ENCODE measurements at regions not wholly inside any gene's neighbourhood (a gene's known extent, or its start where the extent isn't known, plus 50 kb on each side); places are given as distances from the start of the nearest gene placed in this dataset.

GRCh38 chr4:137688651-137689050, 156.4 kb upstream of the PCDH18 start:
- no peak overlapping the region for H3K27ac ChIP-seq
- no peaks in the 10 kb centered on the region for H3K4me1 ChIP-seq
- ATAC-seq, result no peak
- H3K36me3 ChIP-seq (replicated peaks in 1 of 2; ENCODE audit: insufficient read depth in 1 of 2, low read depth in 2 of 2), result no peaks in the 10 kb centered on the region
- 83 to 88% methylated on average over 1 of the region's 1 CpG for WGBS, 2 donors
- H3K9me3 ChIP-seq, result no peaks in the 10 kb centered on the region
- H3K27me3 ChIP-seq, result no peaks in the 10 kb centered on the region
- TF ChIP-seq CTCF (IDR thresholded peaks at IDR 0.05) (no peak), POLR2A (IDR thresholded peaks at IDR 0.05) (no peak)
- no peak overlapping the region for H3K4me3 ChIP-seq
- intact Hi-C loops (cut with DNase I), result no loop called here
- no peak for DNase-seq

GRCh38 chr4:137685357-137685756, 153.1 kb upstream of the PCDH18 start:
- Histone ChIP-seq H3K9me3 (no peaks in the 10 kb centered on the region), H3K4me3 (no peak overlapping the region), H3K27me3 (no peaks in the 10 kb centered on the region), H3K4me1 (no peaks in the 10 kb centered on the region), H3K27ac (no peak overlapping the region), H3K36me3 (replicated peaks in 1 of 2; ENCODE audit: insufficient read depth in 1 of 2, low read depth in 2 of 2) (no peaks in the 10 kb centered on the region)
- DNase-seq (no peak), ATAC-seq (no peak)
- intact Hi-C loops (cut with DNase I), result no loop called here
- no peak for TF ChIP-seq CTCF (IDR thresholded peaks at IDR 0.05)
- no peak for TF ChIP-seq POLR2A (IDR thresholded peaks at IDR 0.05)
- 63 to 65% methylated on average over 3 of the region's 3 CpGs for WGBS, 2 donors

- no peaks in the 10 kb centered on the region for H3K4me1 ChIP-seq
- H3K9me3 ChIP-seq, result no peaks in the 10 kb centered on the region
- TF ChIP-seq POLR2A (IDR thresholded peaks at IDR 0.05) (no peak), CTCF (IDR thresholded peaks at IDR 0.05) (no peak)
- no peaks in the 10 kb centered on the region for H3K36me3 ChIP-seq (replicated peaks in 1 of 2; ENCODE audit: insufficient read depth in 1 of 2, low read depth in 2 of 2)
- H3K27ac ChIP-seq, result no peak overlapping the region
- DNase-seq (no peak), ATAC-seq (no peak)
- intact Hi-C loops (cut with DNase I), result no loop called here
- 30% methylated on average over 1 of the region's 1 CpG for WGBS, 2 donors
- no peak overlapping the region for H3K4me3 ChIP-seq
- no peaks in the 10 kb centered on the region for H3K27me3 ChIP-seq
Observed at GRCh38 chr4:137681081-137681480, 148.8 kb upstream of the PCDH18 start.

GRCh38 chr4:137678796-137679195, 146.5 kb upstream of the PCDH18 start:
- Histone ChIP-seq H3K36me3 (replicated peaks in 1 of 2; ENCODE audit: insufficient read depth in 1 of 2, low read depth in 2 of 2) (no peaks in the 10 kb centered on the region), H3K4me3 (no peak overlapping the region), H3K4me1 (no peaks in the 10 kb centered on the region), H3K27ac (no peak overlapping the region), H3K27me3 (no peaks in the 10 kb centered on the region), H3K9me3 (no peaks in the 10 kb centered on the region)
- ATAC-seq (no peak), DNase-seq (no peak)
- WGBS, 2 donors, result 13 to 42% methylated on average over 1 of the region's 1 CpG
- intact Hi-C loops (cut with DNase I), result no loop called here
- no peak for TF ChIP-seq CTCF (IDR thresholded peaks at IDR 0.05)
- TF ChIP-seq POLR2A (IDR thresholded peaks at IDR 0.05), result no peak

GRCh38 chr4:137677863-137678262, 145.6 kb upstream of the PCDH18 start:
- Histone ChIP-seq H3K9me3 (no peaks in the 10 kb centered on the region), H3K27me3 (no peaks in the 10 kb centered on the region), H3K4me3 (no peak overlapping the region), H3K36me3 (replicated peaks in 1 of 2; ENCODE audit: insufficient read depth in 1 of 2, low read depth in 2 of 2) (no peaks in the 10 kb centered on the region), H3K27ac (no peak overlapping the region), H3K4me1 (no peaks in the 10 kb centered on the region)
- no peak for TF ChIP-seq CTCF (IDR thresholded peaks at IDR 0.05)
- no peak for TF ChIP-seq POLR2A (IDR thresholded peaks at IDR 0.05)
- intact Hi-C loops (cut with DNase I), result no loop called here
- ATAC-seq (no peak), DNase-seq (no peak)

Measured in body of pancreas (tissue), 4 donors.